Loucy (cell line): ENCODE measurements at regions not wholly inside any gene's neighbourhood (a gene's known extent, or its start where the extent isn't known, plus 50 kb on each side); places are given as distances from the start of the nearest gene placed in this dataset.

ENCODE experiments used
- H2AFZ ChIP-seq: fragments of 200-600 bp; sonication (generic); 2 replicates; pipeline ENCODE4 v1.6.0; 2016; ENCODE audit warnings: antibody characterized with exemption, mild to moderate bottlenecking, low read length, moderate library complexity
- H3F3A ChIP-seq: fragments of 200-600 bp; 2 replicates; pipeline ENCODE4 v1.6.0; 2016; ENCODE audit warnings: antibody characterized with exemption, low read depth, mild to moderate bottlenecking
- H3K27me3 ChIP-seq: fragments of 200-600 bp; sonication (generic); 2 replicates; pipeline ENCODE4 v1.6.1; 2014; ENCODE audit warnings: low read length, mild to moderate bottlenecking; ENCODE audit not compliant: insufficient read depth, poor library complexity, severe bottlenecking
- H3K36me3 ChIP-seq: fragments of 200-600 bp; sonication (generic); 2 replicates; pipeline ENCODE4 v1.6.1; 2016; ENCODE audit warnings: low read length; ENCODE audit not compliant: insufficient read depth
- H3K4me1 ChIP-seq: fragments of 200-600 bp; sonication (generic); 2 replicates; pipeline ENCODE4 v1.5.1; 2014; ENCODE audit warnings: low read length, mild to moderate bottlenecking; ENCODE audit not compliant: insufficient read depth, poor library complexity, severe bottlenecking
- H3K4me2 ChIP-seq: fragments of 200-600 bp; sonication (generic); 2 replicates; pipeline ENCODE4 v1.6.0; 2014; ENCODE audit warnings: antibody characterized with exemption, low read length, low read depth, mild to moderate bottlenecking; ENCODE audit not compliant: poor library complexity, severe bottlenecking
- H3K4me3 ChIP-seq: fragments of 200-600 bp; sonication (generic); 2 replicates; pipeline ENCODE4 v1.5.1; 2014; ENCODE audit warnings: low read length, mild to moderate bottlenecking, mixed read lengths; ENCODE audit not compliant: poor library complexity, severe bottlenecking
- H3K79me2 ChIP-seq: fragments of 200-600 bp; sonication (generic); 2 replicates; pipeline ENCODE4 v1.6.1; 2014; ENCODE audit warnings: low read length; ENCODE audit not compliant: insufficient read depth
- H3K9ac ChIP-seq: fragments of 200-600 bp; sonication (generic); 2 replicates; pipeline ENCODE4 v1.6.0; 2014; ENCODE audit warnings: mild to moderate bottlenecking, low read depth, low read length, moderate library complexity; ENCODE audit not compliant: poor library complexity, severe bottlenecking
- H3K9me2 ChIP-seq: fragments of 200-600 bp; sonication (generic); replicated peaks from 2 replicates; pipeline ENCODE4 v1.6.1; 2016; ENCODE audit warnings: low read depth, low read length, mixed read lengths
- H3K9me3 ChIP-seq: fragments of 200-600 bp; sonication (generic); 2 replicates; pipeline ENCODE4 v1.6.1; 2014; ENCODE audit warnings: mild to moderate bottlenecking, antibody characterized with exemption, low read length, low read depth; ENCODE audit not compliant: insufficient read depth
- H4K20me1 ChIP-seq: fragments of 200-600 bp; sonication (generic); 2 replicates; pipeline ENCODE4 v1.6.0; 2014; ENCODE audit warnings: antibody characterized with exemption, low read length, mild to moderate bottlenecking; ENCODE audit not compliant: insufficient read depth, poor library complexity, severe bottlenecking
- CTCF ChIP-seq: fragments of 200-600 bp; sonication (generic); conservative IDR thresholded peaks from 2 replicates; pipeline ENCODE4 v1.5.1; 2014; ENCODE audit warnings: mild to moderate bottlenecking, antibody characterized with exemption, low read length
- EZH2phosphoT487 ChIP-seq: fragments of 200-600 bp; IDR thresholded peaks from 2 replicates; pipeline ENCODE4 v1.6.1; 2018; ENCODE audit warnings: antibody characterized with exemption, mild to moderate bottlenecking, moderate library complexity, borderline replicate concordance

DNA sequence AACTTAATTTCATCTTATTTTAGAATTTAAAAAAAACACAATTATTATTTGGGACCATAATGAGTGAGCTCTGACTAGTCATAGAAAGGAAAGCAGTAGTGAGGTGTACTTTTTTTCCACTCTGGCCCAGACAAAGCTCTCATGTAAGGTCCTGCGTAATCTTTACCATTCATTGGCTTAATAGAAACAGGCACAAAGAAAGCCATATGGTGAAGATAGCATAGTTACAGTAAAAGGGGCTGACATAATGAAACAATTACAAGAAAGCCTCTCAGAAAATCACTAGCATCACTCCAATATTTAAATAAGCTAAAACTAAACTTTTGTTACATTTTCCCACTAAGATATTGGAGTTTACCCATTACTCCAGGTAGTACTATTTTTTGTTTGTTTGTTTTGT, 384.6 kb upstream of the ALCAM start:
- H3K9me3 ChIP-seq = no peaks in the 10 kb centered on the region
- H3K27me3 ChIP-seq = no peaks in the 10 kb centered on the region
- no peaks in the 10 kb centered on the region for H3K79me2 ChIP-seq
- no peaks in the 10 kb centered on the region for H3K9me2 ChIP-seq
- H3K36me3 ChIP-seq = no peaks in the 10 kb centered on the region
- H3K4me3 ChIP-seq = no peak overlapping the region
- no peak for TF ChIP-seq CTCF
- TF ChIP-seq EZH2phosphoT487 = no peak
- H3K4me2 ChIP-seq = no peak overlapping the region
- H4K20me1 ChIP-seq = no peaks in the 10 kb centered on the region
- H3F3A ChIP-seq = no peaks in the 10 kb centered on the region
- H2AFZ ChIP-seq = no peak overlapping the region
- H3K4me1 ChIP-seq = no peaks in the 10 kb centered on the region
- H3K9ac ChIP-seq = no peak overlapping the region

GRCh38 chr3:104987859-104988258, 378.9 kb upstream of the ALCAM start:
- no peaks in the 10 kb centered on the region for H3K36me3 ChIP-seq
- no peaks in the 10 kb centered on the region for H3K9me2 ChIP-seq
- TF ChIP-seq EZH2phosphoT487 (no peak), CTCF (no peak)

GRCh38 chr3:104988496-104988895, 378.2 kb upstream of the ALCAM start:
- H3K9me3 ChIP-seq = no peaks in the 10 kb centered on the region
- H3K36me3 ChIP-seq = no peaks in the 10 kb centered on the region
- H2AFZ ChIP-seq = no peak overlapping the region
- no peak overlapping the region for H3K4me3 ChIP-seq
- no peaks in the 10 kb centered on the region for H3K4me1 ChIP-seq
- H3K9me2 ChIP-seq = no peaks in the 10 kb centered on the region
- H3F3A ChIP-seq = no peaks in the 10 kb centered on the region
- no peaks in the 10 kb centered on the region for H3K27me3 ChIP-seq
- no peaks in the 10 kb centered on the region for H4K20me1 ChIP-seq
- H3K4me2 ChIP-seq = no peak overlapping the region
- H3K9ac ChIP-seq = no peak overlapping the region
- TF ChIP-seq CTCF (no peak), EZH2phosphoT487 (no peak)
- no peaks in the 10 kb centered on the region for H3K79me2 ChIP-seq

More at GRCh38 chr3:104987859-104988258, 378.9 kb upstream of the ALCAM start:
- H3K9ac ChIP-seq = no peak overlapping the region
- no peak overlapping the region for H3K4me3 ChIP-seq
- H3F3A ChIP-seq = no peaks in the 10 kb centered on the region
- H3K27me3 ChIP-seq = no peaks in the 10 kb centered on the region
- H3K4me1 ChIP-seq = no peaks in the 10 kb centered on the region
- no peaks in the 10 kb centered on the region for H4K20me1 ChIP-seq
- H3K9me3 ChIP-seq = no peaks in the 10 kb centered on the region
- no peaks in the 10 kb centered on the region for H3K79me2 ChIP-seq
- H3K4me2 ChIP-seq = no peak overlapping the region
- H2AFZ ChIP-seq = no peak overlapping the region
